ENCODE measurements at regions not wholly inside any gene's neighbourhood (a gene's known extent, or its start where the extent isn't known, plus 50 kb on each side); places are given as distances from the start of the nearest gene placed in this dataset.

DNA sequence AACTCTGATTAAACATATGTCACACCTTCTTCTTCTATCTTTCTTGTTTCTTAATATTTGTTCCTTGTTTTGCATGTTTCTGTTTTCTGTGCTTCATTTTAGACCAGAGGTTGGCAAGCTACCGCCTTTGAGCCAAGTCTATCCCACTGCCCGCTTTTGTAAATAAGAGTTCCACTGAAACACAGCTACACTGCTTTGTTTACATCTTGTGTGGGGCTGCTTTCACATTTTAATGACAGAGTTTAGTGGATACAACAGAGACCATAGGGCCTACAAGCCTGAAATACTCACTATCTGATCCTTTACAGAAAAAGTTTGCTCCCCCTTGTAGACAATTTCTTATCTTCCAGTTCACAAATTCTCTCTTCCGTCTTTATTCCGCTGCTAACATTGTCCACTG lies 109.4 kb upstream of the SPACA1 start:
- TF ChIP-seq, protein P1, sequence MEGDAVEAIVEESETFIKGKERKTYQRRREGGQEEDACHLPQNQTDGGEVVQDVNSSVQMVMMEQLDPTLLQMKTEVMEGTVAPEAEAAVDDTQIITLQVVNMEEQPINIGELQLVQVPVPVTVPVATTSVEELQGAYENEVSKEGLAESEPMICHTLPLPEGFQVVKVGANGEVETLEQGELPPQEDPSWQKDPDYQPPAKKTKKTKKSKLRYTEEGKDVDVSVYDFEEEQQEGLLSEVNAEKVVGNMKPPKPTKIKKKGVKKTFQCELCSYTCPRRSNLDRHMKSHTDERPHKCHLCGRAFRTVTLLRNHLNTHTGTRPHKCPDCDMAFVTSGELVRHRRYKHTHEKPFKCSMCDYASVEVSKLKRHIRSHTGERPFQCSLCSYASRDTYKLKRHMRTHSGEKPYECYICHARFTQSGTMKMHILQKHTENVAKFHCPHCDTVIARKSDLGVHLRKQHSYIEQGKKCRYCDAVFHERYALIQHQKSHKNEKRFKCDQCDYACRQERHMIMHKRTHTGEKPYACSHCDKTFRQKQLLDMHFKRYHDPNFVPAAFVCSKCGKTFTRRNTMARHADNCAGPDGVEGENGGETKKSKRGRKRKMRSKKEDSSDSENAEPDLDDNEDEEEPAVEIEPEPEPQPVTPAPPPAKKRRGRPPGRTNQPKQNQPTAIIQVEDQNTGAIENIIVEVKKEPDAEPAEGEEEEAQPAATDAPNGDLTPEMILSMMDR (IDR thresholded peaks at IDR 0.05): no peak
- Histone ChIP-seq H3K4me1 (ENCODE audit: control insufficient read depth in 1 of 2, insufficient read depth in 1 of 2, low read depth in 1 of 2, low read length in 1 of 2) (no peaks in the 10 kb centered on the region), H3K9me3 (no peaks in the 10 kb centered on the region), H3K4me3 (ENCODE audit: low read depth in 1 of 2, low read length in 1 of 2) (no peak overlapping the region), H3K36me3 (no peaks in the 10 kb centered on the region), H3K27ac (no peak overlapping the region), H3K27me3 (peaks cover 37% of the 10 kb centered on the region)

DNA sequence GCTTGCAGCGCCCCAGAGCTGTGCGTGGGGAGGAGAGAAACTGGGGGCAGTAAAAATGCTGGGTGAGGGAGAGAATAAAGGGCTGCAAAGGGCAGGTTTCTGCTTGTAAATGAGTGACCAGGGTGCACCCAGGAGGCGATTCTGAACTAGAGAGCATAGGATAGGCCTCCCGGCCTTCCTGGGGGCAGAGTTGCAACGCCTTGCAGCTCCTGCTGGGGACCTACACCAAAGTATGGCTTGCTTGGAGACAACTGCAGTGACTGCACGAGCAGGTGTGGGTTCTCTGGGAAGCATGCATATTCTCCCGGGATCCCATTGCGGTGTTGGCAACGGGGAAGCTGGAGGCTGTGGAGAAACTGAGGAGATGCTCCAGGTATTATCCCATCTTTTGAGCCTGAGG lies 111.6 kb upstream of the SPACA1 start:
- Histone ChIP-seq H3K27me3 (peaks cover 15% of the 10 kb centered on the region), H3K4me1 (ENCODE audit: control insufficient read depth in 1 of 2, insufficient read depth in 1 of 2, low read depth in 1 of 2, low read length in 1 of 2) (no peaks in the 10 kb centered on the region), H3K4me3 (ENCODE audit: low read depth in 1 of 2, low read length in 1 of 2) (no peak overlapping the region), H3K9me3 (no peaks in the 10 kb centered on the region), H3K36me3 (no peaks in the 10 kb centered on the region), H3K27ac (no peak overlapping the region)
- TF ChIP-seq, protein P1 (IDR thresholded peaks at IDR 0.05): no peak

DNA sequence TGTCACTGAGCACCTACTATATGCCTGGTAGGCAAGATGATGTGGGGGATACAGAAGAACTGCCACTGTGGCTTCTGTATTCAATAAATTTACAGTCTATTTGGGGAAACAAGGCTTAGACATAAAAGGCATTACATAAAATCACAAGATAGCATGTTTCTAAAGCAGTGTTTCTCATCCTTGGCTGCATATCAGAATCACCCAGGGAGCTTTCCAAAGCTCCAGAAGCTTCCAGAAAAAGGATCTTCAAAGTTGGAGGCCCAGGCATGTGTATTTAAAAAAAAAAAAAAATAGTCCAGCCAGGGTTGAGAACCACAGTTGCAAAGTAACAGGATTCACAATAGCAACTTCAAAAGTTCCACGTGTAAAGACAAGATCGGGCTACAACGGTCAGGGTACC lies 112.4 kb upstream of the SPACA1 start:
- TF ChIP-seq, protein P1 (IDR thresholded peaks at IDR 0.05): no peak
- Histone ChIP-seq H3K4me1 (ENCODE audit: control insufficient read depth in 1 of 2, insufficient read depth in 1 of 2, low read depth in 1 of 2, low read length in 1 of 2) (no peaks in the 10 kb centered on the region), H3K27me3 (peaks cover 12% of the 10 kb centered on the region), H3K27ac (no peak overlapping the region), H3K36me3 (no peaks in the 10 kb centered on the region), H3K9me3 (no peaks in the 10 kb centered on the region), H3K4me3 (ENCODE audit: low read depth in 1 of 2, low read length in 1 of 2) (no peak overlapping the region)

DNA sequence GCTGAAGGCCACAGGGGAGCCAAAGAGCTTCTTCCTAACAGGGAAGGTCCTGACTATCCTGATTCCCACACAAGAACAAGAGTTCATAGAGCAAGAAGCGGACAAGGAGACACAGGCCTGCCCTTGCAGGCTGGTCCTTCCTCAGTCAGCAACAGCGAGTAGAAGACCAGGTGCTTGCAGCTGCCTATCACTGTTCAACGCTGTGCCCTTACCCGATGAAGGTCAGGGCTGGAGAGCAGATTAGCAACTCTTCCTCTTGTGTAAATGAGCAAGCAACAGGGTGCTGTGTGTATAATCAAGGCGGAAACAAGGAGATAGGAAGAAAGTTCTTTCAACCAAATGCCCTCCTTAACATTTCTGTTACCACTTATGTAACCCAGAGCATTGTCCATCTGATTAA lies 115.3 kb upstream of the SPACA1 start:
- TF ChIP-seq, protein P1 (IDR thresholded peaks at IDR 0.05): no peak

DNA sequence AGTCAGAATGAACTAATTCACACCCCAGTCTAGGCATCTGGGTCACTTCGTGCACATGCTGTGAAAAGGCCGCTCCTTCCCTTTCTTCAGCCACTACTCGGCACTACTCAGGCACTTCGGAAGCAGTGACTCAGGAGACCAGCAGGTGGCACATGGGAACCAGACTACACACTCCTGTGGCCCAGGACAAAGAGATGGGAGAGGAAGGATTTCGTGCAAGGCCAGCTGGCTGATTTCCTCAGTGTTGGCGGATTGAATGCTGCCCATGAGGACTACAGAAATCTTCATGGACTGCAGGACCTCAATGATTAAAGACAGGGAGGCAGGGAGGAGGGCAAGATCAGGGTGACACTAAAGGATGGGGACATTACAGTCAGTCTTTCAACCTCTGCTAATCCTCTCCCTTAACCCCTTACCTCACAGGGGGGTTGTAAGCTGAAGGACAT lies 117.8 kb upstream of the SPACA1 start:
- TF ChIP-seq, protein P1 (IDR thresholded peaks at IDR 0.05): peak; percentile 67
- Histone ChIP-seq H3K27ac (no peak overlapping the region), H3K36me3 (no peaks in the 10 kb centered on the region), H3K27me3 (no peaks in the 10 kb centered on the region), H3K9me3 (no peaks in the 10 kb centered on the region), H3K4me3 (ENCODE audit: low read depth in 1 of 2, low read length in 1 of 2) (no peak overlapping the region), H3K4me1 (ENCODE audit: control insufficient read depth in 1 of 2, insufficient read depth in 1 of 2, low read depth in 1 of 2, low read length in 1 of 2) (peaks cover 7 to 9% of the 10 kb centered on the region in 2 experiments)

More for the DNA sequence above, 115.3 kb upstream of the SPACA1 start:
- no peaks in the 10 kb centered on the region for H3K36me3 ChIP-seq
- H3K4me1 ChIP-seq (ENCODE audit: control insufficient read depth in 1 of 2, insufficient read depth in 1 of 2, low read depth in 1 of 2, low read length in 1 of 2): peaks cover 7 to 9% of the 10 kb centered on the region in 2 experiments
- no peaks in the 10 kb centered on the region for H3K27me3 ChIP-seq
- no peaks in the 10 kb centered on the region for H3K9me3 ChIP-seq
- no peak overlapping the region for H3K27ac ChIP-seq
- H3K4me3 ChIP-seq (ENCODE audit: low read depth in 1 of 2, low read length in 1 of 2): no peak overlapping the region

DNA sequence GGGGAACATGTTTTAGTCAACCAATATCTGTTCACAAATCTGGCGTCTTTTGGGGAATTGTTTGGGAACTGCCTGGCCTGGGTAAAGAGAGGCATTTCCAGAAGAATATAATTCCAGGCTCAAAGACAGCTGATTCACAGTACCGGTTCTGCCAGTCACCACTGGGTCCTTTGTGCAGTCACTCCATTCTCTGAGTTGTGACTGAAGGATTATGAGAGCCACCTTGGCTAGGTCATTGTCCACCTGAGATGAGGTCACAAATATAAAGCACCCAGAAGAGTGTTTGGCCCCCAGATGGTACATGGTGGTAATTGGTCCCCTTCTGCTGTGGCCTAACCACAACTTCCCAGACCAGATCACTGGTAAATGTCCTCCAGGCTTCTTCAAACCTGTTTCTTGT lies 121.0 kb upstream of the SPACA1 start:
- H3K4me3 ChIP-seq (ENCODE audit: low read depth in 1 of 2, low read length in 1 of 2): no peak overlapping the region
- TF ChIP-seq, protein P1 (IDR thresholded peaks at IDR 0.05): no peak
- H3K27ac ChIP-seq: no peak overlapping the region
- H3K4me1 ChIP-seq (ENCODE audit: control insufficient read depth in 1 of 2, insufficient read depth in 1 of 2, low read depth in 1 of 2, low read length in 1 of 2): peaks cover 21 to 25% of the 10 kb centered on the region in 2 experiments
- no peaks in the 10 kb centered on the region for H3K36me3 ChIP-seq
- no peaks in the 10 kb centered on the region for H3K9me3 ChIP-seq
- H3K27me3 ChIP-seq: no peaks in the 10 kb centered on the region
